Smooth muscle cell (in vitro differentiated cells): ENCODE measurements at regions not wholly inside any gene's neighbourhood (a gene's known extent, or its start where the extent isn't known, plus 50 kb on each side); places are given as distances from the start of the nearest gene placed in this dataset.

Source experiments
- DNase-seq: peaks from one replicate; lab custom pipeline; 2025; ENCODE audit not compliant: unreplicated experiment; lab: John Stamatoyannopoulos, UW
- H2AFZ ChIP-seq: fragments of 200-600 bp; sonication (generic); 2 replicates; pipeline ENCODE4 v1.6.0; 2016; ENCODE audit warnings: antibody characterized with exemption, low read depth, mild to moderate bottlenecking
- H3F3A ChIP-seq: fragments of 200-600 bp; sonication (generic); 2 replicates; pipeline ENCODE4 v1.6.0; 2017; ENCODE audit warnings: antibody characterized with exemption, low read depth
- H3K27ac ChIP-seq: fragments of 200-600 bp; sonication (generic); 2 replicates; pipeline ENCODE4 v1.5.1; 2016; ENCODE audit warnings: low read depth, mild to moderate bottlenecking
- H3K27me3 ChIP-seq: fragments of 200-600 bp; sonication (generic); 2 replicates; pipeline ENCODE4 v1.6.1; 2016; ENCODE audit warnings: low read depth, mild to moderate bottlenecking
- H3K36me3 ChIP-seq: fragments of 200-600 bp; sonication (generic); 2 replicates; pipeline ENCODE4 v1.5.1; 2016; ENCODE audit warnings: low read depth
- H3K4me1 ChIP-seq: fragments of 200-600 bp; sonication (generic); 2 replicates; pipeline ENCODE4 v1.5.1; 2016; ENCODE audit warnings: low read depth
- H3K4me2 ChIP-seq: fragments of 200-600 bp; sonication (generic); 2 replicates; pipeline ENCODE4 v1.6.0; 2016; ENCODE audit warnings: mild to moderate bottlenecking
- H3K4me3 ChIP-seq: fragments of 200-600 bp; sonication (generic); 2 replicates; pipeline ENCODE4 v1.5.1; 2016; ENCODE audit warnings: mild to moderate bottlenecking
- H3K79me2 ChIP-seq: fragments of 200-600 bp; sonication (generic); 2 replicates; pipeline ENCODE4 v1.6.0; 2016; ENCODE audit warnings: low read depth, mild to moderate bottlenecking
- H3K9ac ChIP-seq: fragments of 200-600 bp; sonication (generic); 2 replicates; pipeline ENCODE4 v1.6.0; 2016; ENCODE audit warnings: low read depth
- H3K9me3 ChIP-seq: fragments of 200-600 bp; sonication (generic); replicated peaks from 2 replicates; pipeline ENCODE4 v1.5.1; 2016; ENCODE audit warnings: low read depth
- H4K20me1 ChIP-seq: fragments of 200-600 bp; sonication (generic); 2 replicates; pipeline ENCODE4 v1.6.0; 2016; ENCODE audit warnings: low read depth
- WGBS: methylation state at CpG from one replicate; pipeline ENCODE4 v1.1.7; 2016; ENCODE audit warnings: low lambda C conversion rate; 5-methylcytosine and 5-hydroxymethylcytosine counted together
- TF ChIP-seq, protein P1 (sequence below): fragments of 200-600 bp; sonication (generic); IDR thresholded peaks from 2 replicates; pipeline ENCODE4 v1.5.1; 2017; ENCODE audit warnings: borderline replicate concordance, mild to moderate bottlenecking, antibody characterized with exemption; ENCODE audit not compliant: insufficient read depth, poor library complexity, severe bottlenecking

DNA sequence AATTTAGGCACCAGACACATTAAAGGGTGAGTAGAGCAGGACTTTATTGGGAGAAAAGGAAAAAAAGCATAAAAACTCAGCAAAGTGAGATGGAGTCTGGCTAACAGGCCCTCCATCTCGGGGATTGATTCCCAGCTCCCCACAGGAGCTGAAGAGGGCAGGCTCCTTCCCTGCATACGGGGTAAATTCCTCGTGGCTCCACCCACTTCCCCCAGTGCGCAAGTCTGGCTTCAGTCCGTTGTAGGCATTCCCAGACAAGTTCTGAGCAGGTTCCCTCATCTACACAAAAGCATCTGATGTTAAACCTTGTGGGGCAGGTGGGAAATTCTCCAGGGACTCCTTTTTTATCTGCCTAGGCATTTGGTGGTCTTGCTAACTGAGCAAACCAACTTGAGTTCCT is 722.6 kb downstream of the ZNF385D start:
- H3K4me1 ChIP-seq, result no peaks in the 10 kb centered on the region
- no peak overlapping the region for H3K9ac ChIP-seq
- no peak overlapping the region for H3K27ac ChIP-seq
- DNase-seq, result no peak
- H3K9me3 ChIP-seq, result no peaks in the 10 kb centered on the region
- no peak overlapping the region for H3K4me3 ChIP-seq
- no peak overlapping the region for H3K4me2 ChIP-seq
- WGBS, result 91% methylated on average over 5 of the region's 5 CpGs
- H2AFZ ChIP-seq, result no peak overlapping the region
- H4K20me1 ChIP-seq, result no peaks in the 10 kb centered on the region
- H3K79me2 ChIP-seq, result no peaks in the 10 kb centered on the region
- no peaks in the 10 kb centered on the region for H3F3A ChIP-seq
- no peaks in the 10 kb centered on the region for H3K36me3 ChIP-seq
- H3K27me3 ChIP-seq, result no peaks in the 10 kb centered on the region
- TF ChIP-seq, protein P1, sequence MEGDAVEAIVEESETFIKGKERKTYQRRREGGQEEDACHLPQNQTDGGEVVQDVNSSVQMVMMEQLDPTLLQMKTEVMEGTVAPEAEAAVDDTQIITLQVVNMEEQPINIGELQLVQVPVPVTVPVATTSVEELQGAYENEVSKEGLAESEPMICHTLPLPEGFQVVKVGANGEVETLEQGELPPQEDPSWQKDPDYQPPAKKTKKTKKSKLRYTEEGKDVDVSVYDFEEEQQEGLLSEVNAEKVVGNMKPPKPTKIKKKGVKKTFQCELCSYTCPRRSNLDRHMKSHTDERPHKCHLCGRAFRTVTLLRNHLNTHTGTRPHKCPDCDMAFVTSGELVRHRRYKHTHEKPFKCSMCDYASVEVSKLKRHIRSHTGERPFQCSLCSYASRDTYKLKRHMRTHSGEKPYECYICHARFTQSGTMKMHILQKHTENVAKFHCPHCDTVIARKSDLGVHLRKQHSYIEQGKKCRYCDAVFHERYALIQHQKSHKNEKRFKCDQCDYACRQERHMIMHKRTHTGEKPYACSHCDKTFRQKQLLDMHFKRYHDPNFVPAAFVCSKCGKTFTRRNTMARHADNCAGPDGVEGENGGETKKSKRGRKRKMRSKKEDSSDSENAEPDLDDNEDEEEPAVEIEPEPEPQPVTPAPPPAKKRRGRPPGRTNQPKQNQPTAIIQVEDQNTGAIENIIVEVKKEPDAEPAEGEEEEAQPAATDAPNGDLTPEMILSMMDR, result no peak

DNA sequence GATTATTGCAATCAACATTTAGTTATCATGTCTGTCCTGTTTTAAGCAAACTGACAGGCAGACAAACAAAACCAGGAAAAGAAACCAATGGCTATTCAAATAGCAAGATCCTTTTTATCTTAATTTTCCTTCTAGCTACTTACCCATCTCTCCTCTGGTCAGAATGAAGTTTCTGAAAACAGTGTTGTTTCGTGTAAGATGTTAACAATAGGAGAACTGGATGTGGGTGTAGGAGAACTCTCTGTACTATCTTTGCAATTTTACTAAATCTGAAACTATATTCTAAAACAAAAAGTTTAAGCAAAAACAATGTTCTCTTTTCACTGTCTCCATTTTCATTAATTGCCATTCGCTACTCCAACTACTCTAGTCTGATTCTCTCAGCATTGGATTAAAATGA is 726.4 kb downstream of the ZNF385D start:
- Histone ChIP-seq H3K4me2 (no peak overlapping the region), H3F3A (no peaks in the 10 kb centered on the region), H3K79me2 (no peaks in the 10 kb centered on the region), H2AFZ (no peak overlapping the region), H3K27me3 (no peaks in the 10 kb centered on the region), H3K36me3 (no peaks in the 10 kb centered on the region), H4K20me1 (no peaks in the 10 kb centered on the region), H3K4me1 (no peaks in the 10 kb centered on the region), H3K9me3 (no peaks in the 10 kb centered on the region), H3K9ac (no peak overlapping the region), H3K4me3 (no peak overlapping the region), H3K27ac (no peak overlapping the region)
- 74% methylated on average over 2 of the region's 2 CpGs for WGBS
- DNase-seq, result no peak
- TF ChIP-seq, protein P1, result no peak

DNA sequence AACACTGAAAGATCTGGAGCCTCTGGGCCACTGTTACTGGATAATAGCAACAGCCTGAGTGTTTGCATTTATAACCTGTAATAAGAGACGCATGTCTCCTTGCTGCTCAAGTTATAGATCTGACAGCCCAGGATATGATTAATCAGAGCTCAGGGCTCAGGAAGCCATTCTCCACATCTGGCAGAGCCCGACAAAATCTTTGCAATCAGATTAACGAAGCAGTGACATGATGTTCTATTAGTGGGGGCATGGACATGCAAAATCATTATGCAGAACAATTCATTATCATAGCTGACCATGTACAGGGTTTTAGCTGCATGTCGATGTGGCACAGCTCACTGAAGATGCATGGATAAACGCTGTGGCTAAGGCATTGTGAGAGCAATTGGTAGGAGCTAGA is 730.3 kb downstream of the ZNF385D start:
- peaks cover 4% of the 10 kb centered on the region for H3K9me3 ChIP-seq

DNA sequence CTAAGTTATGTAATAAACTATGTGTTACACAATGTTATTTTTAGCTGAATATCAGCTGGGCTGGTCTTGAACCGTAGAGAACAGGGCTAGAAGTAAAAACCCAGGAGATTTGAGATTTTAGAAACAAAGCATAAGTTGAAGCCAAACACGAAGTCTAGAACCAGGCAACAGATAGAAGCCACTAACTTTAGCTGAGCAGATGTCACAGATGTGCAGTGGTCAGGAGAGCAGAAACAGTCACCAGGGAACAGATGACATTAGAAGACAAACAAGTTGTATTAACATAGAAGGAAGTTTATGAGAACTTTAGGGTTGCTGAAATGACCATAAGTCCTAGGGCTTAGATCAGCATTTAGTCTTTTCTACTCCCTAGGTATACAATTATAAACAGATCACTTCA is 731.0 kb downstream of the ZNF385D start:
- TF ChIP-seq, protein P1, result no peak
- Histone ChIP-seq H3K27me3 (no peaks in the 10 kb centered on the region), H3K27ac (no peak overlapping the region), H3K36me3 (no peaks in the 10 kb centered on the region), H3K4me3 (no peak overlapping the region), H3K4me1 (no peaks in the 10 kb centered on the region), H2AFZ (no peak overlapping the region), H3K9me3 (peaks cover 4% of the 10 kb centered on the region), H4K20me1 (no peaks in the 10 kb centered on the region), H3F3A (no peaks in the 10 kb centered on the region), H3K4me2 (no peak overlapping the region), H3K79me2 (no peaks in the 10 kb centered on the region), H3K9ac (no peak overlapping the region)
- WGBS, result 76% methylated on average over 2 of the region's 2 CpGs
- DNase-seq, result no peak

More for the DNA sequence above, 730.3 kb downstream of the ZNF385D start:
- TF ChIP-seq, protein P1, result no peak
- Histone ChIP-seq H3K4me1 (no peaks in the 10 kb centered on the region), H3K27me3 (no peaks in the 10 kb centered on the region), H3K27ac (no peak overlapping the region), H3K4me2 (no peak overlapping the region), H3K36me3 (no peaks in the 10 kb centered on the region), H4K20me1 (no peaks in the 10 kb centered on the region), H3F3A (no peaks in the 10 kb centered on the region), H3K79me2 (no peaks in the 10 kb centered on the region), H2AFZ (no peak overlapping the region), H3K9ac (no peak overlapping the region), H3K4me3 (no peak overlapping the region)
- 86% methylated on average over 5 of the region's 5 CpGs for WGBS
- DNase-seq, result no peak
